HFFc6 (cell line): ENCODE measurements at regions not wholly inside any gene's neighbourhood (a gene's known extent, or its start where the extent isn't known, plus 50 kb on each side); places are given as distances from the start of the nearest gene placed in this dataset.

Experiments
- DNase-seq: peaks from one replicate; pipeline ENCODE4 v3.0.0-alpha.2; 2018
- H3K27ac Mint-ChIP-seq: 2 replicates; pipeline ENCODE4 v1.8.0; 2020; ENCODE audit warnings: mild to moderate bottlenecking, mixed read lengths
- H3K27me3 Mint-ChIP-seq: 2 replicates; pipeline ENCODE4 v1.8.0; 2021; ENCODE audit warnings: mild to moderate bottlenecking, moderate library complexity, mixed read lengths; ENCODE audit not compliant: insufficient read depth
- H3K36me3 Mint-ChIP-seq: 2 replicates; pipeline ENCODE4 v1.8.0; 2021; ENCODE audit warnings: low read depth, mixed read lengths
- H3K4me1 Mint-ChIP-seq: 2 replicates; pipeline ENCODE4 v1.8.0; 2020; ENCODE audit warnings: low read depth, mixed read lengths
- H3K4me3 Mint-ChIP-seq: 2 replicates; pipeline ENCODE4 v1.8.0; 2020; ENCODE audit warnings: mild to moderate bottlenecking, moderate library complexity, mixed read lengths
- H3K9me3 Mint-ChIP-seq: 2 replicates; pipeline ENCODE4 v1.8.0; 2020; ENCODE audit warnings: mild to moderate bottlenecking, mixed read lengths
- TF ChIP-seq, protein P1 (sequence below): fragments of 200-600 bp; sonication (generic); IDR thresholded peaks from 2 replicates; pipeline ENCODE4 v1.5.0; 2021; ENCODE audit warnings: antibody characterized with exemption, mild to moderate bottlenecking

DNA sequence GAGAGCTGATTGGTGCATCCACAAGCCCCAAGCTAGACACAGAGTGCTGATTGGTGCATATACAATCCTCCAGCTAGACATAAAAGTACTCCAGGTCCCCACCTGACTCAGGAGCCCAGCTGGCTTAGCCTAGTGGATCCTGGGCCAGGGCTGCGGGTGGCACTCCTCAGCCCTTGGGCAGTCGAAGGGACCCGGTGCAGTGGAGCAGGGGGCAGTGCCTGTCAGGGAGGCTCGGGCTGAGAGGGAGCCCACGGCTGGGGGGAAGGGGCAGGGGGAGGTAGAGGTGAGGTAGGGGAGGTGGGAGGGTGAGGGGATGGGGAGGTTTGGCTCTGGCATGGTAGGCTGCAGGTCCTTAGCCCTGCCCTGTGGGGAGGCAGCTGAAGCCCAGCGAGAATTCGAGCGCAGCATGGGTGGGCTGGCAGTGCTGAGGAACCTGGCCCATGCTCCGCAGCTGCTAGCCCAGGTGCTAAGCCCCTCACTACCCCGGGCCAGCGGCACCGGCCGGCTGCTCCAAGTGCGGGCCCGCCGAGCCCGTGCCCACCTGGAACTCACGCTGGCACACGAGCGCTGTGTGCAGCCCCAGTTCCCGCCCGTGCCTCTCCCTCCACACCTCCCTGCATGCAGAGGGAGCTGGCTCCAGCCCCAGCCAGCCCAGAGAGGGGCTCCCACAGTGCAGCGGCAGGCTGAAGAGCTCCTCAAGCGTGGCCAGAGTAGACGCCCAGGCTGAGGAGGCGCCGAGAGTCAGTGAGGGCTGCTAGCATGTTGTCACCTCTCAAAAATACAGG is 742.8 kb downstream of the FAM181B start:
- H3K36me3 Mint-ChIP-seq: no peaks in the 10 kb centered on the region
- no peak overlapping the region for H3K4me3 Mint-ChIP-seq
- TF ChIP-seq, protein P1, sequence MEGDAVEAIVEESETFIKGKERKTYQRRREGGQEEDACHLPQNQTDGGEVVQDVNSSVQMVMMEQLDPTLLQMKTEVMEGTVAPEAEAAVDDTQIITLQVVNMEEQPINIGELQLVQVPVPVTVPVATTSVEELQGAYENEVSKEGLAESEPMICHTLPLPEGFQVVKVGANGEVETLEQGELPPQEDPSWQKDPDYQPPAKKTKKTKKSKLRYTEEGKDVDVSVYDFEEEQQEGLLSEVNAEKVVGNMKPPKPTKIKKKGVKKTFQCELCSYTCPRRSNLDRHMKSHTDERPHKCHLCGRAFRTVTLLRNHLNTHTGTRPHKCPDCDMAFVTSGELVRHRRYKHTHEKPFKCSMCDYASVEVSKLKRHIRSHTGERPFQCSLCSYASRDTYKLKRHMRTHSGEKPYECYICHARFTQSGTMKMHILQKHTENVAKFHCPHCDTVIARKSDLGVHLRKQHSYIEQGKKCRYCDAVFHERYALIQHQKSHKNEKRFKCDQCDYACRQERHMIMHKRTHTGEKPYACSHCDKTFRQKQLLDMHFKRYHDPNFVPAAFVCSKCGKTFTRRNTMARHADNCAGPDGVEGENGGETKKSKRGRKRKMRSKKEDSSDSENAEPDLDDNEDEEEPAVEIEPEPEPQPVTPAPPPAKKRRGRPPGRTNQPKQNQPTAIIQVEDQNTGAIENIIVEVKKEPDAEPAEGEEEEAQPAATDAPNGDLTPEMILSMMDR: no peak
- DNase-seq: no peak
- no peaks in the 10 kb centered on the region for H3K4me1 Mint-ChIP-seq
- no peak overlapping the region for H3K27ac Mint-ChIP-seq
- H3K9me3 Mint-ChIP-seq: peaks cover 24% of the 10 kb centered on the region
- no peaks in the 10 kb centered on the region for H3K27me3 Mint-ChIP-seq

DNA sequence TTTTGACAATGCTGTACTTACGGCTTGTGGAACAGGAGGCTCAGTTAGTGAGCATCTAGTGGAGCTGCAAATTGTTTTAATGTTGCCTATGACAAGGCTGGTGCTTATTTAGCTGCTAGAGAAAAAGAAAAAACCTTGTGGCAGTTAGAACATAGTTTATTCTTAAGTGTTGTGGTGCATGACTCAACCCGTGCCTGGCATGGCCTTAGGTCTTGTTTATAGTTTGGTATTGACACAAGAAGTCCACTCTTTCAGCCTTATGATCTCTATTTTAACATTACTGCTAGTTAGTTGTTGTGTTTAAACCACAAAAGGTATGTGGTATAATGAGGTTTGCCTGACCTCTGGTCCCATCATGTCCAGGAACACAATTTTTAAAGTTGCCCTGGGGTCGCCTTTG is 744.6 kb downstream of the FAM181B start:
- H3K36me3 Mint-ChIP-seq: no peaks in the 10 kb centered on the region
- H3K4me1 Mint-ChIP-seq: no peaks in the 10 kb centered on the region
- no peak overlapping the region for H3K27ac Mint-ChIP-seq
- H3K27me3 Mint-ChIP-seq: no peaks in the 10 kb centered on the region
- TF ChIP-seq, protein P1: no peak
- H3K9me3 Mint-ChIP-seq: peaks cover 39% of the 10 kb centered on the region
- no peak overlapping the region for H3K4me3 Mint-ChIP-seq
- DNase-seq: no peak

DNA sequence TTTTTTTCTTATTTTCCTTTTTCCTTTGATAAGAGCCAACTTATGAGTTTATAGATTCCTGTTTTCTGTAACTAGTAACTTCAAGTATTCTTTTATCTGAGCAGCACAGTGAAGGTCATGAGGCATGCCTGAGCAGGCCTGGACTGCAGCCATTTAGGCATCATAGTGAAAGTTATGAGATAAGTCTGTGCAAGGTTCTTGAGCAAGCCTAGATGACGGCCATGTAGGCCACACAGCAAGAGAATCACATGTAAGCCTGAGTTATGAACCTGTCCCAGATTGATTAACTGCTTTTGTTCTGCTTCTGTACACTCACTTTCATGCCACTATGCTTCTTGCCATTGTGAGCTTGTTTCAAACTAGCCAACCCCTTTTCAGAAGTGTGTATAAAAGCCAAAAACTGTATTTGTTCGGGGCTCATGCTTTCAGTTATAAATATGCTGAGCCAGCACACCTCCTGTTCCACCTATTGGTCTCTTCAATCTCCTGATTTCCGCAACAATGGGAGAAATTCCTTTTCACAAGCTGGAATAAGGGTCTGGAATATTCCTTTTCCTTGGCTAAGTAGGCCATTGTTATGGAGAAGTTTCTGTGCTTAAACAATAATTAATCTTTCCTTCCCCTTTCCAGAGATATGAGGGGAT is 745.7 kb downstream of the FAM181B start:
- Mint-ChIP-seq H3K4me1 (no peaks in the 10 kb centered on the region), H3K27ac (no peak overlapping the region), H3K9me3 (peaks cover 47% of the 10 kb centered on the region), H3K36me3 (no peaks in the 10 kb centered on the region), H3K4me3 (no peak overlapping the region), H3K27me3 (no peaks in the 10 kb centered on the region)
- TF ChIP-seq, protein P1: no peak
- DNase-seq: no peak

DNA sequence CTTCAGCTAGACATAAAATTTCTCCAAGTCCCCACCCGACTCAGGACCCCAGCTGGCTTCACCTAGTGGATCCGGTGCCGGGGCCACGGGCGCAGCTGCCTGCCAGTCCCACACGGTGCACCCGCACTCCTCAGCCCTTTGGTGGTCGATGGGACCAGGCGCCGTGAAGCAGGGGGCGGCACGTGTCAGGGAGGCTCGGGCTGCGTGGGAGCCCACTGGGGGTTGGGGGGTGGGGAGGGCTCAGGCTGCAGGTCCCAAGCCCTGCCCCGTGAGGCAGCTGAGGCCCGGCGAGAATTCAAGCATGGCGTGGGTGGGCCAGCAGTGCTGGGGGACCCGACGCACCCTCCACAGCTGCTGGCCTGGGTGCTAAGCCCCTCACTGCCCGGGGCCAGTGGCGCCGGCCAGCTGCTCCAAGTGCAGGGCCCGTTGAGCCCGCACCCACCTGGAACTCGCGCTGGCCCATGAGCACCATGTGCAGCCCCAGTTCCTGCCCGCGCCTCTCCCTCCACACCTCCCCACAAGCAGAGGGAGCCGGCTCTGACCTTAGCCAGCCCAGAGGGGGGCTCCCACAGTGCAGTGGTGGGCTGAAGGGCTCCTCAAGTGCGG is 747.0 kb downstream of the FAM181B start:
- no peak overlapping the region for H3K4me3 Mint-ChIP-seq
- H3K27ac Mint-ChIP-seq: no peak overlapping the region
- no peaks in the 10 kb centered on the region for H3K4me1 Mint-ChIP-seq
- DNase-seq: no peak
- TF ChIP-seq, protein P1: no peak
- peaks cover 44% of the 10 kb centered on the region for H3K9me3 Mint-ChIP-seq
- no peaks in the 10 kb centered on the region for H3K27me3 Mint-ChIP-seq
- no peaks in the 10 kb centered on the region for H3K36me3 Mint-ChIP-seq

DNA sequence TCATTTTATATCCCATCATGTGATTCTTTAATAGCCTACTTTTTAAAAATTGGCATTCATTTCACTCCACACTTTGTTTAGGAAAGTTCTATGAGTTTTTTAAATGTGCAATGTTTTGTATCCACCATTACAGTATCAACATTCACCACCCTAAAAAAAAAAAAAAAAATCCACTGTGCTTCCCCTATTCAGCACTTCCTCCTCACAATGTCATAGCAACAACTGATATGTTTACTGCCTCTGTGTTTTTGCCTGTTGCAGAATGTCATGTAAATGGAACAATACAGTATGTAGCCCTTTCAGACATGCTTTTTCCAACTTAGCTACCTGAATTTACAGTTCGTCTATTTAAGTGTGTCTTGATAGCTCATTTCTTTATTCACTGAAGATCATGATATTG is 754.2 kb downstream of the FAM181B start:
- no peaks in the 10 kb centered on the region for H3K36me3 Mint-ChIP-seq
- H3K4me3 Mint-ChIP-seq: no peak overlapping the region
- TF ChIP-seq, protein P1: no peak
- no peak for DNase-seq
- H3K27me3 Mint-ChIP-seq: peaks cover 2% of the 10 kb centered on the region; the same call in 1 of the 2 replicates
- no peaks in the 10 kb centered on the region for H3K4me1 Mint-ChIP-seq
- peaks cover 39% of the 10 kb centered on the region for H3K9me3 Mint-ChIP-seq
- H3K27ac Mint-ChIP-seq: no peak overlapping the region
